HUES64 (cell line): ENCODE measurements at regions not wholly inside any gene's neighbourhood (a gene's known extent, or its start where the extent isn't known, plus 50 kb on each side); places are given as distances from the start of the nearest gene placed in this dataset.

ENCODE experiments used
- H3K27ac ChIP-seq: 2 replicates; pipeline ENCODE4 v1.7.0; 2013; ENCODE audit warnings: low read depth, low read length, inconsistent platforms
- H3K27me3 ChIP-seq: 2 replicates; pipeline ENCODE4 v1.6.1; 2013; ENCODE audit warnings: mild to moderate bottlenecking, low read length; ENCODE audit not compliant: insufficient read depth
- H3K36me3 ChIP-seq: 2 replicates; pipeline ENCODE4 v1.6.1; 2013; ENCODE audit warnings: mild to moderate bottlenecking, low read length; ENCODE audit not compliant: insufficient read depth
- H3K4me1 ChIP-seq: 2 replicates; pipeline ENCODE4 v1.6.1; 2013; ENCODE audit warnings: mild to moderate bottlenecking, low read length, moderate library complexity; ENCODE audit not compliant: insufficient read depth
- H3K4me3 ChIP-seq: 2 replicates; pipeline ENCODE4 v1.5.1; 2013; ENCODE audit warnings: mild to moderate bottlenecking, low read length, moderate library complexity
- H3K9ac ChIP-seq: 2 replicates; pipeline ENCODE4 v1.6.1; 2013; ENCODE audit warnings: mild to moderate bottlenecking, low read depth, low read length
- H3K9me3 ChIP-seq: 2 replicates; pipeline ENCODE4 v1.6.1; 2013; ENCODE audit warnings: low read depth, low read length; ENCODE audit not compliant: insufficient read depth
- WGBS: fragments of 150-250, 120-280 bp; methylation state at CpG from one replicate; pipeline ENCODE4 v1.1.7; 2013; ENCODE audit warnings: missing lambda C conversion rate; 5-methylcytosine and 5-hydroxymethylcytosine counted together

GRCh38 chr15:38614621-38615020 is 50.0 kb upstream of the RASGRP1 start:
- WGBS, result 93% methylated on average over 1 of the region's 1 CpG
- H3K27ac ChIP-seq, result no peak overlapping the region
- no peaks in the 10 kb centered on the region for H3K9me3 ChIP-seq
- H3K9ac ChIP-seq, result no peak overlapping the region
- H3K4me1 ChIP-seq, result 0 out of 2 replicates have a peak, but pooled peaks cover 5% of the 10 kb centered on the region
- H3K36me3 ChIP-seq, result no peaks in the 10 kb centered on the region
- no peaks in the 10 kb centered on the region for H3K27me3 ChIP-seq
- no peak overlapping the region for H3K4me3 ChIP-seq

- no peak overlapping the region for H3K4me3 ChIP-seq
- 93% methylated on average over 2 of the region's 2 CpGs for WGBS
- H3K27me3 ChIP-seq, result no peaks in the 10 kb centered on the region
- no peaks in the 10 kb centered on the region for H3K4me1 ChIP-seq
- H3K27ac ChIP-seq, result no peak overlapping the region
- no peaks in the 10 kb centered on the region for H3K9me3 ChIP-seq
- H3K9ac ChIP-seq, result no peak overlapping the region
- no peaks in the 10 kb centered on the region for H3K36me3 ChIP-seq
Observed at GRCh38 chr15:38617831-38618230, 53.2 kb upstream of the RASGRP1 start.

GRCh38 chr15:38618242-38618955 is 53.8 kb upstream of the RASGRP1 start:
- WGBS, result 92% methylated on average over 4 of the region's 4 CpGs

GRCh38 chr15:38620098-38620497 is 55.5 kb upstream of the RASGRP1 start:
- Histone ChIP-seq H3K9me3 (no peaks in the 10 kb centered on the region), H3K9ac (no peak overlapping the region), H3K4me3 (no peak overlapping the region), H3K27me3 (no peaks in the 10 kb centered on the region), H3K36me3 (no peaks in the 10 kb centered on the region), H3K27ac (no peak overlapping the region), H3K4me1 (no peaks in the 10 kb centered on the region)
- WGBS, result 93% methylated on average over 2 of the region's 2 CpGs

More at GRCh38 chr15:38618242-38618955, 53.8 kb upstream of the RASGRP1 start:
- no peak overlapping the region for H3K27ac ChIP-seq
- H3K9me3 ChIP-seq, result no peaks in the 10 kb centered on the region
- no peak overlapping the region for H3K4me3 ChIP-seq
- no peaks in the 10 kb centered on the region for H3K27me3 ChIP-seq
- no peak overlapping the region for H3K9ac ChIP-seq
- no peaks in the 10 kb centered on the region for H3K4me1 ChIP-seq
- no peaks in the 10 kb centered on the region for H3K36me3 ChIP-seq

GRCh38 chr15:38620851-38621594 is 56.4 kb upstream of the RASGRP1 start:
- H3K9ac ChIP-seq, result no peak overlapping the region
- H3K4me3 ChIP-seq, result no peak overlapping the region
- H3K27ac ChIP-seq, result no peak overlapping the region
- no peaks in the 10 kb centered on the region for H3K4me1 ChIP-seq
- 88% methylated on average over 3 of the region's 3 CpGs for WGBS
- H3K36me3 ChIP-seq, result no peaks in the 10 kb centered on the region
- H3K27me3 ChIP-seq, result no peaks in the 10 kb centered on the region
- H3K9me3 ChIP-seq, result no peaks in the 10 kb centered on the region

GRCh38 chr15:38622304-38622703 is 57.7 kb upstream of the RASGRP1 start:
- H3K27me3 ChIP-seq, result no peaks in the 10 kb centered on the region

GRCh38 chr15:38622908-38623307 is 58.3 kb upstream of the RASGRP1 start:
- no peaks in the 10 kb centered on the region for H3K36me3 ChIP-seq
- H3K4me1 ChIP-seq, result no peaks in the 10 kb centered on the region
- H3K4me3 ChIP-seq, result no peak overlapping the region
- H3K9me3 ChIP-seq, result no peaks in the 10 kb centered on the region
- no peak overlapping the region for H3K27ac ChIP-seq
- 91% methylated on average over 5 of the region's 5 CpGs for WGBS
- no peak overlapping the region for H3K9ac ChIP-seq
- no peaks in the 10 kb centered on the region for H3K27me3 ChIP-seq

More at GRCh38 chr15:38622304-38622703, 57.7 kb upstream of the RASGRP1 start:
- H3K9me3 ChIP-seq, result no peaks in the 10 kb centered on the region
- no peak overlapping the region for H3K9ac ChIP-seq
- no peak overlapping the region for H3K4me3 ChIP-seq
- H3K27ac ChIP-seq, result no peak overlapping the region
- 90% methylated on average over 7 of the region's 7 CpGs for WGBS
- no peaks in the 10 kb centered on the region for H3K36me3 ChIP-seq
- no peaks in the 10 kb centered on the region for H3K4me1 ChIP-seq

- no peak overlapping the region for H3K4me3 ChIP-seq
- no peaks in the 10 kb centered on the region for H3K9me3 ChIP-seq
- no peaks in the 10 kb centered on the region for H3K36me3 ChIP-seq
- H3K27me3 ChIP-seq, result no peaks in the 10 kb centered on the region
- H3K27ac ChIP-seq, result no peak overlapping the region
- no peaks in the 10 kb centered on the region for H3K4me1 ChIP-seq
- 88% methylated on average over 3 of the region's 5 CpGs for WGBS
- H3K9ac ChIP-seq, result no peak overlapping the region
Observed at GRCh38 chr15:38623744-38624143, 59.1 kb upstream of the RASGRP1 start.

GRCh38 chr15:38624244-38625205 is 59.9 kb upstream of the RASGRP1 start:
- WGBS, result 94% methylated on average over 7 of the region's 8 CpGs
- H3K27me3 ChIP-seq, result no peaks in the 10 kb centered on the region
- H3K36me3 ChIP-seq, result no peaks in the 10 kb centered on the region
- H3K4me1 ChIP-seq, result no peaks in the 10 kb centered on the region
- H3K4me3 ChIP-seq, result no peak overlapping the region
- H3K9me3 ChIP-seq, result no peaks in the 10 kb centered on the region
- H3K27ac ChIP-seq, result no peak overlapping the region
- no peak overlapping the region for H3K9ac ChIP-seq

GRCh38 chr15:38625886-38626285 is 61.3 kb upstream of the RASGRP1 start:
- H3K27me3 ChIP-seq, result no peaks in the 10 kb centered on the region

More at GRCh38 chr15:38625886-38626285, 61.3 kb upstream of the RASGRP1 start:
- Histone ChIP-seq H3K36me3 (no peaks in the 10 kb centered on the region), H3K9ac (no peak overlapping the region), H3K27ac (no peak overlapping the region), H3K9me3 (no peaks in the 10 kb centered on the region), H3K4me3 (no peak overlapping the region), H3K4me1 (no peaks in the 10 kb centered on the region)
- WGBS, result 67% methylated on average over 2 of the region's 2 CpGs
